HepG2 (cell line): ENCODE measurements at regions not wholly inside any gene's neighbourhood (a gene's known extent, or its start where the extent isn't known, plus 50 kb on each side); places are given as distances from the start of the nearest gene placed in this dataset.

Source experiments
- FOXK1 ChIP-seq: sonication (generic); formaldehyde crosslinking; IDR thresholded peaks from 2 replicates; pipeline ENCODE4 v1.4.0; 2020; ENCODE audit warnings: low read depth, missing genetic modification reagents, borderline replicate concordance
- PCBP2 ChIP-seq: fragments of 200-400 bp; formaldehyde crosslinking; optimal IDR thresholded peaks from 2 replicates; pipeline ENCODE3; 2018; ENCODE audit warnings: low read length, low read depth; ENCODE audit not compliant: poor library complexity, severe bottlenecking
- ZNF788 ChIP-seq: sonication (generic); formaldehyde crosslinking; IDR thresholded peaks from 2 replicates; pipeline ENCODE4 v1.5.0; 2020; ENCODE audit warnings: mild to moderate bottlenecking, missing genetic modification reagents, borderline replicate concordance
- TF ChIP-seq, protein P1 (sequence below): sonication (generic); formaldehyde crosslinking; IDR thresholded peaks from 2 replicates; pipeline ENCODE4 v1.4.0; 2020; ENCODE audit warnings: missing genetic modification reagents
- TF ChIP-seq, protein P2 (sequence below): sonication (generic); formaldehyde crosslinking; IDR thresholded peaks from 2 replicates; pipeline ENCODE4 v1.4.0; 2020; ENCODE audit warnings: mild to moderate bottlenecking, missing genetic modification reagents
- TF ChIP-seq, protein P3 (sequence below): conservative IDR thresholded peaks from 2 replicates; pipeline ENCODE4 v1.6.1; 2018; ENCODE audit warnings: missing genetic modification reagents
- TF ChIP-seq, protein P4 (sequence below): sonication (generic); formaldehyde crosslinking; conservative IDR thresholded peaks from 2 replicates; pipeline ENCODE4 v1.4.0; 2020; ENCODE audit warnings: missing genetic modification reagents
- TF ChIP-seq, protein P5 (sequence below): sonication (generic); formaldehyde crosslinking; IDR thresholded peaks from 2 replicates; pipeline ENCODE4 v1.4.0; 2020; ENCODE audit warnings: missing genetic modification reagents; ENCODE audit errors: not compliant biosample characterization
- TF ChIP-seq, protein P6 (sequence below): sonication (generic); formaldehyde crosslinking; conservative IDR thresholded peaks from 2 replicates; pipeline ENCODE4 v1.4.0; 2020; ENCODE audit warnings: missing genetic modification reagents
- TF ChIP-seq, protein P7 (sequence below): sonication (generic); formaldehyde crosslinking; IDR thresholded peaks from 2 replicates; pipeline ENCODE4 v1.5.0; 2020; ENCODE audit warnings: missing genetic modification reagents

DNA sequence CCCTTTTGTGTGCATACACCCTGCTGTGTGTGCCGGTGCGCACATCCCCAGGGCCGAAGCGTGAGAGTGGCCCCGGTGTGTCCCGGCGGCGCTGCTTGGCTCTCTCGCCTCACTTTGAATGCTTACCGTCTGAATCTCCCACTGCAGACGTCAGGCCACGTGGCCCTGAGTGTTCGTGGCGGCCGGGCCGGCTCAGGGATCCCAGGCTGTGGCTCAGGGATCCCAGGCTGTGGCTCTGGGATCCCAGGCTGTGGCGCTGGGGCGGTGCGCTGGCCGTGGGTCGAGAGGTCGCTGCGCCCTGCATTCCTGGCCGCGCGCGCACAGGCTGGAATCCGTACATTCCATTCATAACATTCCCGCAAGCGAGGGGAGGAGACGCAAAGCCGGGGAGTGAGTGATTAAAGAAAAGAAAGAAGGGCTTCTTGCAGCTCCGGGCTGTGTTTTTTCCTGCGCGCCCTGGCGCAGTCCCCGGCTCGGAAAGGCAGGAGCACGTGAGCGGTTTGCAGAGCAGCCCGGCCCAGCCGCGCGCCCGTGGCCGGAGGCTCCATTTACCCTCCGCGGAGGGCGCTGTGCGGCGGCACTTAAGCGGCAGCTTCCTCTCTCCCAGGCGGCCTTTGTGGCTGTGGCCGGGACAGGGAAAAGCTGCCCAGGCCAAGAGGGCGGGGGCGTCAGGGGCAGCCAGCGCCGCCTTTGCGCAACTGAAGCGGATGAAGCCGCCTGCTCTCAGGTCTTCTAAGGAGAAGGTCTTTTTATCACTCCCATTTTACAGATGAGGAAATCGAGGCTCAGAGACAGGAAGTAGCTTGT is 87.0 kb upstream of the ALDH1L1 start (continued):
- TF ChIP-seq, protein P1, sequence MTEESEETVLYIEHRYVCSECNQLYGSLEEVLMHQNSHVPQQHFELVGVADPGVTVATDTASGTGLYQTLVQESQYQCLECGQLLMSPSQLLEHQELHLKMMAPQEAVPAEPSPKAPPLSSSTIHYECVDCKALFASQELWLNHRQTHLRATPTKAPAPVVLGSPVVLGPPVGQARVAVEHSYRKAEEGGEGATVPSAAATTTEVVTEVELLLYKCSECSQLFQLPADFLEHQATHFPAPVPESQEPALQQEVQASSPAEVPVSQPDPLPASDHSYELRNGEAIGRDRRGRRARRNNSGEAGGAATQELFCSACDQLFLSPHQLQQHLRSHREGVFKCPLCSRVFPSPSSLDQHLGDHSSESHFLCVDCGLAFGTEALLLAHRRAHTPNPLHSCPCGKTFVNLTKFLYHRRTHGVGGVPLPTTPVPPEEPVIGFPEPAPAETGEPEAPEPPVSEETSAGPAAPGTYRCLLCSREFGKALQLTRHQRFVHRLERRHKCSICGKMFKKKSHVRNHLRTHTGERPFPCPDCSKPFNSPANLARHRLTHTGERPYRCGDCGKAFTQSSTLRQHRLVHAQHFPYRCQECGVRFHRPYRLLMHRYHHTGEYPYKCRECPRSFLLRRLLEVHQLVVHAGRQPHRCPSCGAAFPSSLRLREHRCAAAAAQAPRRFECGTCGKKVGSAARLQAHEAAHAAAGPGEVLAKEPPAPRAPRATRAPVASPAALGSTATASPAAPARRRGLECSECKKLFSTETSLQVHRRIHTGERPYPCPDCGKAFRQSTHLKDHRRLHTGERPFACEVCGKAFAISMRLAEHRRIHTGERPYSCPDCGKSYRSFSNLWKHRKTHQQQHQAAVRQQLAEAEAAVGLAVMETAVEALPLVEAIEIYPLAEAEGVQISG (CRISPR knock-in tag): peak; percentile 65; the same call in 1 of the 2 replicates
- TF ChIP-seq FOXK1: no peak
- TF ChIP-seq, protein P2, sequence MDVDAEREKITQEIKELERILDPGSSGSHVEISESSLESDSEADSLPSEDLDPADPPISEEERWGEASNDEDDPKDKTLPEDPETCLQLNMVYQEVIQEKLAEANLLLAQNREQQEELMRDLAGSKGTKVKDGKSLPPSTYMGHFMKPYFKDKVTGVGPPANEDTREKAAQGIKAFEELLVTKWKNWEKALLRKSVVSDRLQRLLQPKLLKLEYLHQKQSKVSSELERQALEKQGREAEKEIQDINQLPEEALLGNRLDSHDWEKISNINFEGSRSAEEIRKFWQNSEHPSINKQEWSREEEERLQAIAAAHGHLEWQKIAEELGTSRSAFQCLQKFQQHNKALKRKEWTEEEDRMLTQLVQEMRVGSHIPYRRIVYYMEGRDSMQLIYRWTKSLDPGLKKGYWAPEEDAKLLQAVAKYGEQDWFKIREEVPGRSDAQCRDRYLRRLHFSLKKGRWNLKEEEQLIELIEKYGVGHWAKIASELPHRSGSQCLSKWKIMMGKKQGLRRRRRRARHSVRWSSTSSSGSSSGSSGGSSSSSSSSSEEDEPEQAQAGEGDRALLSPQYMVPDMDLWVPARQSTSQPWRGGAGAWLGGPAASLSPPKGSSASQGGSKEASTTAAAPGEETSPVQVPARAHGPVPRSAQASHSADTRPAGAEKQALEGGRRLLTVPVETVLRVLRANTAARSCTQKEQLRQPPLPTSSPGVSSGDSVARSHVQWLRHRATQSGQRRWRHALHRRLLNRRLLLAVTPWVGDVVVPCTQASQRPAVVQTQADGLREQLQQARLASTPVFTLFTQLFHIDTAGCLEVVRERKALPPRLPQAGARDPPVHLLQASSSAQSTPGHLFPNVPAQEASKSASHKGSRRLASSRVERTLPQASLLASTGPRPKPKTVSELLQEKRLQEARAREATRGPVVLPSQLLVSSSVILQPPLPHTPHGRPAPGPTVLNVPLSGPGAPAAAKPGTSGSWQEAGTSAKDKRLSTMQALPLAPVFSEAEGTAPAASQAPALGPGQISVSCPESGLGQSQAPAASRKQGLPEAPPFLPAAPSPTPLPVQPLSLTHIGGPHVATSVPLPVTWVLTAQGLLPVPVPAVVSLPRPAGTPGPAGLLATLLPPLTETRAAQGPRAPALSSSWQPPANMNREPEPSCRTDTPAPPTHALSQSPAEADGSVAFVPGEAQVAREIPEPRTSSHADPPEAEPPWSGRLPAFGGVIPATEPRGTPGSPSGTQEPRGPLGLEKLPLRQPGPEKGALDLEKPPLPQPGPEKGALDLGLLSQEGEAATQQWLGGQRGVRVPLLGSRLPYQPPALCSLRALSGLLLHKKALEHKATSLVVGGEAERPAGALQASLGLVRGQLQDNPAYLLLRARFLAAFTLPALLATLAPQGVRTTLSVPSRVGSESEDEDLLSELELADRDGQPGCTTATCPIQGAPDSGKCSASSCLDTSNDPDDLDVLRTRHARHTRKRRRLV: peak; percentile 74; the same call in 1 of the 2 replicates
- TF ChIP-seq, protein P3, sequence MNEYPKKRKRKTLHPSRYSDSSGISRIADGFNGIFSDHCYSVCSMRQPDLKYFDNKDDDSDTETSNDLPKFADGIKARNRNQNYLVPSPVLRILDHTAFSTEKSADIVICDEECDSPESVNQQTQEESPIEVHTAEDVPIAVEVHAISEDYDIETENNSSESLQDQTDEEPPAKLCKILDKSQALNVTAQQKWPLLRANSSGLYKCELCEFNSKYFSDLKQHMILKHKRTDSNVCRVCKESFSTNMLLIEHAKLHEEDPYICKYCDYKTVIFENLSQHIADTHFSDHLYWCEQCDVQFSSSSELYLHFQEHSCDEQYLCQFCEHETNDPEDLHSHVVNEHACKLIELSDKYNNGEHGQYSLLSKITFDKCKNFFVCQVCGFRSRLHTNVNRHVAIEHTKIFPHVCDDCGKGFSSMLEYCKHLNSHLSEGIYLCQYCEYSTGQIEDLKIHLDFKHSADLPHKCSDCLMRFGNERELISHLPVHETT (CRISPR knock-in tag): peak; percentile 35; the same call in 1 of the 2 replicates
- TF ChIP-seq ZNF788 (CRISPR knock-in tag): peak; percentile 76; the same call in 1 of the 2 replicates
- TF ChIP-seq, protein P4, sequence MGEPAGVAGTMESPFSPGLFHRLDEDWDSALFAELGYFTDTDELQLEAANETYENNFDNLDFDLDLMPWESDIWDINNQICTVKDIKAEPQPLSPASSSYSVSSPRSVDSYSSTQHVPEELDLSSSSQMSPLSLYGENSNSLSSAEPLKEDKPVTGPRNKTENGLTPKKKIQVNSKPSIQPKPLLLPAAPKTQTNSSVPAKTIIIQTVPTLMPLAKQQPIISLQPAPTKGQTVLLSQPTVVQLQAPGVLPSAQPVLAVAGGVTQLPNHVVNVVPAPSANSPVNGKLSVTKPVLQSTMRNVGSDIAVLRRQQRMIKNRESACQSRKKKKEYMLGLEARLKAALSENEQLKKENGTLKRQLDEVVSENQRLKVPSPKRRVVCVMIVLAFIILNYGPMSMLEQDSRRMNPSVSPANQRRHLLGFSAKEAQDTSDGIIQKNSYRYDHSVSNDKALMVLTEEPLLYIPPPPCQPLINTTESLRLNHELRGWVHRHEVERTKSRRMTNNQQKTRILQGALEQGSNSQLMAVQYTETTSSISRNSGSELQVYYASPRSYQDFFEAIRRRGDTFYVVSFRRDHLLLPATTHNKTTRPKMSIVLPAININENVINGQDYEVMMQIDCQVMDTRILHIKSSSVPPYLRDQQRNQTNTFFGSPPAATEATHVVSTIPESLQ: no peak
- no peak for TF ChIP-seq PCBP2
- TF ChIP-seq, protein P5, sequence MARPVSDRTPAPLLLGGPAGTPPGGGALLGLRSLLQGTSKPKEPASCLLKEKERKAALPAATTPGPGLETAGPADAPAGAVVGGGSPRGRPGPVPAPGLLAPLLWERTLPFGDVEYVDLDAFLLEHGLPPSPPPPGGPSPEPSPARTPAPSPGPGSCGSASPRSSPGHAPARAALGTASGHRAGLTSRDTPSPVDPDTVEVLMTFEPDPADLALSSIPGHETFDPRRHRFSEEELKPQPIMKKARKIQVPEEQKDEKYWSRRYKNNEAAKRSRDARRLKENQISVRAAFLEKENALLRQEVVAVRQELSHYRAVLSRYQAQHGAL (CRISPR knock-in tag): no peak
- TF ChIP-seq, protein P6, sequence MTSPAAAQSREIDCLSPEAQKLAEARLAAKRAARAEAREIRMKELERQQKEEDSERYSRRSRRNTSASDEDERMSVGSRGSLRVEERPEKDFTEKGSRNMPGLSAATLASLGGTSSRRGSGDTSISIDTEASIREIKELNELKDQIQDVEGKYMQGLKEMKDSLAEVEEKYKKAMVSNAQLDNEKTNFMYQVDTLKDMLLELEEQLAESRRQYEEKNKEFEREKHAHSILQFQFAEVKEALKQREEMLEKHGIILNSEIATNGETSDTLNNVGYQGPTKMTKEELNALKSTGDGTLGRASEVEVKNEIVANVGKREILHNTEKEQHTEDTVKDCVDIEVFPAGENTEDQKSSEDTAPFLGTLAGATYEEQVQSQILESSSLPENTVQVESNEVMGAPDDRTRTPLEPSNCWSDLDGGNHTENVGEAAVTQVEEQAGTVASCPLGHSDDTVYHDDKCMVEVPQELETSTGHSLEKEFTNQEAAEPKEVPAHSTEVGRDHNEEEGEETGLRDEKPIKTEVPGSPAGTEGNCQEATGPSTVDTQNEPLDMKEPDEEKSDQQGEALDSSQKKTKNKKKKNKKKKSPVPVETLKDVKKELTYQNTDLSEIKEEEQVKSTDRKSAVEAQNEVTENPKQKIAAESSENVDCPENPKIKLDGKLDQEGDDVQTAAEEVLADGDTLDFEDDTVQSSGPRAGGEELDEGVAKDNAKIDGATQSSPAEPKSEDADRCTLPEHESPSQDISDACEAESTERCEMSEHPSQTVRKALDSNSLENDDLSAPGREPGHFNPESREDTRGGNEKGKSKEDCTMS (CRISPR knock-in tag): no peak
- TF ChIP-seq, protein P7, sequence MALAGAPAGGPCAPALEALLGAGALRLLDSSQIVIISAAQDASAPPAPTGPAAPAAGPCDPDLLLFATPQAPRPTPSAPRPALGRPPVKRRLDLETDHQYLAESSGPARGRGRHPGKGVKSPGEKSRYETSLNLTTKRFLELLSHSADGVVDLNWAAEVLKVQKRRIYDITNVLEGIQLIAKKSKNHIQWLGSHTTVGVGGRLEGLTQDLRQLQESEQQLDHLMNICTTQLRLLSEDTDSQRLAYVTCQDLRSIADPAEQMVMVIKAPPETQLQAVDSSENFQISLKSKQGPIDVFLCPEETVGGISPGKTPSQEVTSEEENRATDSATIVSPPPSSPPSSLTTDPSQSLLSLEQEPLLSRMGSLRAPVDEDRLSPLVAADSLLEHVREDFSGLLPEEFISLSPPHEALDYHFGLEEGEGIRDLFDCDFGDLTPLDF (CRISPR knock-in tag): no peak
